HG02973 (cell line): ENCODE measurements at regions not wholly inside any gene's neighbourhood (a gene's known extent, or its start where the extent isn't known, plus 50 kb on each side); places are given as distances from the start of the nearest gene placed in this dataset.

Experiments
- ATAC-seq: cut with Tn5 transposase; IDR thresholded peaks from one replicate; pipeline ENCODE4 v1.9.1; 2021; ENCODE audit warnings: moderate library complexity; ENCODE audit not compliant: unreplicated experiment

- no peak for ATAC-seq
These were observed 214.9 kb upstream of the RPS6KA3 start for GRCh38 chrX:20481632-20482031.

- no peak for ATAC-seq
These were observed 213.2 kb upstream of the RPS6KA3 start for GRCh38 chrX:20479896-20480295.

- no peak for ATAC-seq
These were observed 212.3 kb upstream of the RPS6KA3 start for GRCh38 chrX:20479048-20479447.

GRCh38 chrX:20477836-20478524 is 211.3 kb upstream of the RPS6KA3 start:
- no peak for ATAC-seq

- ATAC-seq: no peak
These were observed 210.5 kb upstream of the RPS6KA3 start for GRCh38 chrX:20477219-20477618.

GRCh38 chrX:20472620-20473258 is 206.0 kb upstream of the RPS6KA3 start:
- ATAC-seq: no peak

GRCh38 chrX:20472148-20472547 is 205.4 kb upstream of the RPS6KA3 start:
- ATAC-seq: no peak

- no peak for ATAC-seq
These were observed 204.8 kb upstream of the RPS6KA3 start for GRCh38 chrX:20471483-20471882.

- ATAC-seq: no peak
These were observed 196.8 kb upstream of the RPS6KA3 start for GRCh38 chrX:20463296-20464075.

- ATAC-seq: no peak
These were observed 194.9 kb upstream of the RPS6KA3 start for GRCh38 chrX:20461576-20461975.

- no peak for ATAC-seq
These were observed 194.3 kb upstream of the RPS6KA3 start for GRCh38 chrX:20461002-20461401.

- ATAC-seq: no peak
These were observed 193.0 kb upstream of the RPS6KA3 start for GRCh38 chrX:20459410-20460350.

GRCh38 chrX:20456971-20457370 is 190.3 kb upstream of the RPS6KA3 start:
- ATAC-seq: no peak

GRCh38 chrX:20455001-20455400 is 188.3 kb upstream of the RPS6KA3 start:
- ATAC-seq: no peak

GRCh38 chrX:20454117-20454516 is 187.4 kb upstream of the RPS6KA3 start:
- no peak for ATAC-seq

GRCh38 chrX:20452487-20452886 is 185.8 kb upstream of the RPS6KA3 start:
- peak; percentile 78 for ATAC-seq

GRCh38 chrX:20451929-20452328 is 185.2 kb upstream of the RPS6KA3 start:
- ATAC-seq: no peak

- ATAC-seq: peak; percentile 61
These were observed 178.4 kb upstream of the RPS6KA3 start for GRCh38 chrX:20445109-20445508.

- ATAC-seq: peak; percentile 66
These were observed 175.9 kb upstream of the RPS6KA3 start for GRCh38 chrX:20442597-20442996.

GRCh38 chrX:20441123-20441522 is 174.4 kb upstream of the RPS6KA3 start:
- no peak for ATAC-seq
